Hepatocyte (in vitro differentiated cells): ENCODE measurements at regions not wholly inside any gene's neighbourhood (a gene's known extent, or its start where the extent isn't known, plus 50 kb on each side); places are given as distances from the start of the nearest gene placed in this dataset.

Experiments used
- DNase-seq: peaks from one replicate; pipeline ENCODE4 v3.0.0-alpha.2; 2016; ENCODE audit warnings: low spot score
- H2AFZ ChIP-seq: fragments of 200-600 bp; sonication (generic); 2 replicates; pipeline ENCODE4 v1.6.0; 2016; ENCODE audit warnings: antibody characterized with exemption, mild to moderate bottlenecking
- H3K27ac ChIP-seq: fragments of 200-600 bp; sonication (generic); 2 replicates; pipeline ENCODE4 v1.5.1; 2016; ENCODE audit warnings: mild to moderate bottlenecking
- H3K27me3 ChIP-seq: fragments of 200-600 bp; sonication (generic); 2 replicates; pipeline ENCODE4 v1.6.1; 2016
- H3K36me3 ChIP-seq: fragments of 200-600 bp; sonication (generic); replicated peaks from 2 replicates; pipeline ENCODE4 v1.5.1; 2016; ENCODE audit warnings: low read depth; ENCODE audit not compliant: insufficient read depth
- H3K4me1 ChIP-seq: fragments of 200-600 bp; sonication (generic); 2 replicates; pipeline ENCODE4 v1.5.1; 2016; ENCODE audit warnings: mild to moderate bottlenecking, moderate library complexity; ENCODE audit not compliant: insufficient read depth
- H3K4me2 ChIP-seq: fragments of 200-600 bp; sonication (generic); 2 replicates; pipeline ENCODE4 v1.6.0; 2016
- H3K4me3 ChIP-seq: fragments of 200-600 bp; sonication (generic); 2 replicates; pipeline ENCODE4 v1.5.1; 2016; ENCODE audit warnings: mild to moderate bottlenecking
- H3K79me2 ChIP-seq: fragments of 200-600 bp; sonication (generic); 2 replicates; pipeline ENCODE4 v1.6.0; 2017; ENCODE audit warnings: mild to moderate bottlenecking
- H3K9me2 ChIP-seq: fragments of 200-600 bp; sonication (generic); replicated peaks from 2 replicates; pipeline ENCODE4 v1.6.0; 2017; ENCODE audit warnings: mild to moderate bottlenecking; ENCODE audit not compliant: insufficient read depth
- H3K9me3 ChIP-seq: fragments of 200-600 bp; sonication (generic); 2 replicates; pipeline ENCODE4 v1.5.1; 2016; ENCODE audit warnings: low read depth, mild to moderate bottlenecking
- H4K20me1 ChIP-seq: fragments of 200-600 bp; sonication (generic); 2 replicates; pipeline ENCODE4 v1.6.0; 2016; ENCODE audit warnings: mild to moderate bottlenecking; ENCODE audit not compliant: insufficient read depth, poor library complexity, severe bottlenecking
- CTCF ChIP-seq: fragments of 200-600 bp; sonication (generic); IDR thresholded peaks from 2 replicates; pipeline ENCODE4 v1.5.1; 2016; ENCODE audit warnings: antibody characterized with exemption, mild to moderate bottlenecking; ENCODE audit not compliant: poor library complexity
- EZH2 ChIP-seq: fragments of 200-600 bp; sonication (generic); IDR thresholded peaks from 2 replicates; pipeline ENCODE4 v1.6.1; 2016; ENCODE audit warnings: antibody characterized with exemption, mild to moderate bottlenecking, borderline replicate concordance
- EZH2phosphoT487 ChIP-seq: fragments of 200-600 bp; sonication (generic); IDR thresholded peaks from one replicate; pipeline ENCODE4 v1.6.1; 2018; ENCODE audit warnings: antibody characterized with exemption, mild to moderate bottlenecking, low read depth, moderate library complexity; ENCODE audit not compliant: unreplicated experiment, severe bottlenecking
- WGBS: methylation state at CpG from one replicate; pipeline ENCODE4 v1.1.6; 2016; ENCODE audit warnings: low lambda C conversion rate; ENCODE audit errors: missing lambda C conversion rate; 5-methylcytosine and 5-hydroxymethylcytosine counted together

- Histone ChIP-seq H3K36me3 (no peaks in the 10 kb centered on the region), H3K79me2 (no peaks in the 10 kb centered on the region), H3K27me3 (no peaks in the 10 kb centered on the region), H3K27ac (no peak overlapping the region), H3K9me2 (no peaks in the 10 kb centered on the region), H3K9me3 (no peaks in the 10 kb centered on the region), H3K4me3 (no peak overlapping the region), H3K4me1 (no peaks in the 10 kb centered on the region), H3K4me2 (no peak overlapping the region), H4K20me1 (no peaks in the 10 kb centered on the region), H2AFZ (no peak overlapping the region)
- DNase-seq: no peak
- TF ChIP-seq EZH2phosphoT487: no peak
- no peak for TF ChIP-seq EZH2
- no peak for TF ChIP-seq CTCF
- WGBS: 77% methylated on average over 4 of the region's 4 CpGs
Measured at GRCh38 chr13:34681405-34681955, 260.6 kb upstream of the NBEA start.

- no peaks in the 10 kb centered on the region for H3K36me3 ChIP-seq
- no peak overlapping the region for H2AFZ ChIP-seq
- TF ChIP-seq CTCF (no peak), EZH2 (no peak), EZH2phosphoT487 (no peak)
- H3K9me2 ChIP-seq: no peaks in the 10 kb centered on the region
- no peak overlapping the region for H3K27ac ChIP-seq
- 98% methylated on average over 2 of the region's 2 CpGs for WGBS
- H3K4me2 ChIP-seq: no peak overlapping the region
- H3K4me1 ChIP-seq: peaks cover 15% of the 10 kb centered on the region
- no peak for DNase-seq
- H3K4me3 ChIP-seq: no peak overlapping the region
- H3K9me3 ChIP-seq: no peaks in the 10 kb centered on the region
- no peaks in the 10 kb centered on the region for H4K20me1 ChIP-seq
- H3K79me2 ChIP-seq: no peaks in the 10 kb centered on the region
- H3K27me3 ChIP-seq: no peaks in the 10 kb centered on the region
Measured at GRCh38 chr13:34695063-34695462, 247.0 kb upstream of the NBEA start.

- WGBS: 77% methylated on average over 5 of the region's 5 CpGs
- Histone ChIP-seq H3K36me3 (no peaks in the 10 kb centered on the region), H3K9me3 (no peaks in the 10 kb centered on the region), H2AFZ (no peak overlapping the region), H3K4me2 (no peak overlapping the region), H4K20me1 (no peaks in the 10 kb centered on the region), H3K4me1 (peaks cover 15% of the 10 kb centered on the region), H3K79me2 (no peaks in the 10 kb centered on the region), H3K27ac (no peak overlapping the region), H3K4me3 (no peak overlapping the region), H3K27me3 (no peaks in the 10 kb centered on the region), H3K9me2 (no peaks in the 10 kb centered on the region)
- DNase-seq: no peak
- TF ChIP-seq EZH2phosphoT487 (no peak), EZH2 (no peak), CTCF (no peak)
Measured at GRCh38 chr13:34696296-34696695, 245.8 kb upstream of the NBEA start.

- H3K4me2 ChIP-seq: no peak overlapping the region
- no peak overlapping the region for H2AFZ ChIP-seq
- H3K9me3 ChIP-seq: no peaks in the 10 kb centered on the region
- WGBS: 99% methylated on average over 14 of the region's 14 CpGs
- TF ChIP-seq EZH2: no peak
- no peak for TF ChIP-seq EZH2phosphoT487
- TF ChIP-seq CTCF: no peak
- peaks cover 15% of the 10 kb centered on the region for H3K4me1 ChIP-seq
- no peaks in the 10 kb centered on the region for H3K36me3 ChIP-seq
- DNase-seq: no peak
- H4K20me1 ChIP-seq: no peaks in the 10 kb centered on the region
- no peak overlapping the region for H3K27ac ChIP-seq
- H3K9me2 ChIP-seq: no peaks in the 10 kb centered on the region
- H3K27me3 ChIP-seq: no peaks in the 10 kb centered on the region
- no peak overlapping the region for H3K4me3 ChIP-seq
- H3K79me2 ChIP-seq: no peaks in the 10 kb centered on the region
Measured at GRCh38 chr13:34696741-34697140, 245.3 kb upstream of the NBEA start.
